Activated T-cell treated with anti-CD3 and anti-CD28 coated beads for 24 hours (primary cell): ENCODE measurements at regions not wholly inside any gene's neighbourhood (a gene's known extent, or its start where the extent isn't known, plus 50 kb on each side); places are given as distances from the start of the nearest gene placed in this dataset.

Source experiments
- DNase-seq: peaks from one replicate; pipeline ENCODE4 v3.0.0-alpha.2; 2020; ENCODE audit warnings: low read depth

- DNase-seq: no peak
Observed at GRCh38 chr2:7891312-7891711, 790.5 kb upstream of the ID2 start.

GRCh38 chr2:7895289-7895688 is 786.6 kb upstream of the ID2 start:
- DNase-seq: no peak

GRCh38 chr2:7896940-7897487 is 784.8 kb upstream of the ID2 start:
- DNase-seq: no peak

GRCh38 chr2:7899241-7899640 is 782.6 kb upstream of the ID2 start:
- no peak for DNase-seq

- DNase-seq: no peak
Observed at GRCh38 chr2:7899923-7900322, 781.9 kb upstream of the ID2 start.

GRCh38 chr2:7900593-7900992 is 781.3 kb upstream of the ID2 start:
- no peak for DNase-seq

- no peak for DNase-seq
Observed at GRCh38 chr2:7902251-7902765, 779.5 kb upstream of the ID2 start.

- no peak for DNase-seq
Observed at GRCh38 chr2:7904319-7904718, 777.5 kb upstream of the ID2 start.

- DNase-seq: no peak
Observed at GRCh38 chr2:7905756-7906155, 776.1 kb upstream of the ID2 start.

GRCh38 chr2:7906431-7906830 is 775.4 kb upstream of the ID2 start:
- no peak for DNase-seq

GRCh38 chr2:7907041-7907440 is 774.8 kb upstream of the ID2 start:
- DNase-seq: no peak

- no peak for DNase-seq
Observed at GRCh38 chr2:7910752-7911151, 771.1 kb upstream of the ID2 start.

- DNase-seq: no peak
Observed at GRCh38 chr2:7911196-7911595, 770.7 kb upstream of the ID2 start.

- DNase-seq: no peak
Observed at GRCh38 chr2:7913974-7914373, 767.9 kb upstream of the ID2 start.

- DNase-seq: no peak
Observed at GRCh38 chr2:7915302-7916091, 766.4 kb upstream of the ID2 start.

- DNase-seq: no peak
Observed at GRCh38 chr2:7916670-7917069, 765.2 kb upstream of the ID2 start.

GRCh38 chr2:7919510-7919909 is 762.3 kb upstream of the ID2 start:
- no peak for DNase-seq

GRCh38 chr2:7924023-7924762 is 757.7 kb upstream of the ID2 start:
- no peak for DNase-seq

GRCh38 chr2:7925506-7925905 is 756.4 kb upstream of the ID2 start:
- no peak for DNase-seq

- no peak for DNase-seq
Observed at GRCh38 chr2:7927691-7928090, 754.2 kb upstream of the ID2 start.

- no peak for DNase-seq
Observed at GRCh38 chr2:7929281-7929680, 752.6 kb upstream of the ID2 start.

GRCh38 chr2:7930800-7931635 is 750.8 kb upstream of the ID2 start:
- DNase-seq: no peak
